H9 (cell line): ENCODE measurements at regions not wholly inside any gene's neighbourhood (a gene's known extent, or its start where the extent isn't known, plus 50 kb on each side); places are given as distances from the start of the nearest gene placed in this dataset.

Experiments
- DNase-seq: peaks from one replicate; pipeline ENCODE4 v3.0.0-alpha.2; 2017
- H2AFZ ChIP-seq: one replicate; pipeline ENCODE4 v1.6.1; 2013; ENCODE audit warnings: mild to moderate bottlenecking, low read length, control low read depth, moderate library complexity
- H2AK5ac ChIP-seq: 2 replicates; pipeline ENCODE4 v1.6.1; 2013; ENCODE audit warnings: low read length, control low read depth, mixed read lengths; ENCODE audit not compliant: insufficient read length
- H2BK120ac ChIP-seq: one replicate; pipeline ENCODE4 v1.6.1; 2013; ENCODE audit warnings: low read depth, mild to moderate bottlenecking, low read length, control low read depth, inconsistent platforms; ENCODE audit not compliant: poor library complexity, severe bottlenecking
- H2BK12ac ChIP-seq: 2 replicates; pipeline ENCODE4 v1.6.1; 2013; ENCODE audit warnings: low read length, control low read depth, mixed read lengths, low read depth; ENCODE audit not compliant: insufficient read length
- H2BK15ac ChIP-seq: 2 replicates; pipeline ENCODE4 v1.6.1; 2013; ENCODE audit warnings: low read depth, low read length, control low read depth
- H2BK20ac ChIP-seq: one replicate; pipeline ENCODE4 v1.6.1; 2013; ENCODE audit warnings: low read depth, mild to moderate bottlenecking, low read length, control low read depth, inconsistent platforms; ENCODE audit not compliant: poor library complexity, severe bottlenecking
- H2BK5ac ChIP-seq: 2 replicates; pipeline ENCODE4 v1.6.1; 2013; ENCODE audit warnings: low read length, control low read depth, mixed read lengths; ENCODE audit not compliant: insufficient read length
- H3K14ac ChIP-seq: 2 replicates; pipeline ENCODE4 v1.6.1; 2013; ENCODE audit warnings: low read length, control low read depth; ENCODE audit not compliant: insufficient read depth
- H3K18ac ChIP-seq: 2 replicates; pipeline ENCODE4 v1.6.1; 2013; ENCODE audit warnings: low read depth, mild to moderate bottlenecking, mixed read lengths, low read length, control low read depth; ENCODE audit not compliant: insufficient read length
- H3K23ac ChIP-seq: 2 replicates; pipeline ENCODE4 v1.6.1; 2013; ENCODE audit warnings: low read length, control low read depth, mixed read lengths, low read depth; ENCODE audit not compliant: insufficient read length
- H3K23me2 ChIP-seq: 2 replicates; pipeline ENCODE4 v1.6.1; 2013; ENCODE audit warnings: low read depth, mild to moderate bottlenecking, mixed read lengths, low read length, control low read depth; ENCODE audit not compliant: insufficient read length, poor library complexity, severe bottlenecking
- H3K27ac ChIP-seq: 2 replicates; pipeline ENCODE4 v1.5.1; 2013; ENCODE audit warnings: low read length, control low read depth, mixed read lengths, low read depth; ENCODE audit not compliant: insufficient read length
- H3K27me3 ChIP-seq: 2 replicates; pipeline ENCODE4 v1.6.1; 2013; ENCODE audit warnings: low read length, control low read depth, inconsistent platforms; ENCODE audit not compliant: insufficient read depth
- H3K4ac ChIP-seq: 2 replicates; pipeline ENCODE4 v1.6.1; 2013; ENCODE audit warnings: low read depth, mild to moderate bottlenecking, control low read depth, inconsistent platforms, low read length, moderate library complexity
- H3K4me1 ChIP-seq: 2 replicates; pipeline ENCODE4 v1.6.1; 2013; ENCODE audit warnings: low read length, control low read depth, inconsistent platforms; ENCODE audit not compliant: insufficient read depth
- H3K4me2 ChIP-seq: 2 replicates; pipeline ENCODE4 v1.6.1; 2013; ENCODE audit warnings: low read length, control low read depth, mixed read lengths; ENCODE audit not compliant: insufficient read length, insufficient read depth
- H3K56ac ChIP-seq: 2 replicates; pipeline ENCODE4 v1.6.1; 2013; ENCODE audit warnings: low read depth, mild to moderate bottlenecking, mixed read lengths, low read length, control low read depth; ENCODE audit not compliant: insufficient read length
- H3K79me1 ChIP-seq: 2 replicates; pipeline ENCODE4 v1.6.1; 2013; ENCODE audit warnings: low read depth, mild to moderate bottlenecking, moderate library complexity, low read length, control low read depth, inconsistent platforms; ENCODE audit not compliant: insufficient read depth, poor library complexity, severe bottlenecking
- H3K79me2 ChIP-seq: 2 replicates; pipeline ENCODE4 v1.6.1; 2013; ENCODE audit warnings: low read length, control low read depth, inconsistent platforms; ENCODE audit not compliant: insufficient read depth
- H3K9ac ChIP-seq: 2 replicates; pipeline ENCODE4 v1.6.1; 2013; ENCODE audit warnings: low read length, control low read depth, mixed read lengths; ENCODE audit not compliant: insufficient read length; ENCODE audit errors: extremely low read depth
- H3K9me3 ChIP-seq: one replicate; pipeline ENCODE4 v1.6.1; 2013; ENCODE audit warnings: low read depth, low read length, inconsistent platforms; ENCODE audit not compliant: control insufficient read depth
- H3T11ph ChIP-seq: one replicate; pipeline ENCODE4 v1.6.1; 2013; ENCODE audit warnings: mild to moderate bottlenecking, low read length, control low read depth, inconsistent platforms
- H4K20me1 ChIP-seq: one replicate; pipeline ENCODE4 v1.6.1; 2013; ENCODE audit not compliant: control insufficient read depth, insufficient read length, insufficient read depth
- H4K5ac ChIP-seq: 2 replicates; pipeline ENCODE4 v1.6.1; 2013; ENCODE audit warnings: low read depth, mild to moderate bottlenecking, mixed read lengths, low read length, control low read depth; ENCODE audit not compliant: insufficient read length
- H4K8ac ChIP-seq: replicated peaks from 2 replicates; pipeline ENCODE4 v1.6.1; 2013; ENCODE audit warnings: low read length, control low read depth, mixed read lengths, low read depth; ENCODE audit not compliant: insufficient read length
- H4K91ac ChIP-seq: 2 replicates; pipeline ENCODE4 v1.6.1; 2013; ENCODE audit warnings: low read depth, mild to moderate bottlenecking, moderate library complexity, mixed read lengths, low read length, control low read depth; ENCODE audit not compliant: insufficient read length
- H3K27ac Mint-ChIP-seq, 3 experiments: 2 replicates in 2 of 3; 3 replicates in 1 of 3; pipeline ENCODE4 v1.8.0; 2020 to 2021; ENCODE audit warnings: mixed read lengths in 3 of 3, mild to moderate bottlenecking in 1 of 3, moderate library complexity in 1 of 3
- H3K27me3 Mint-ChIP-seq: 2 replicates; pipeline ENCODE4 v1.8.0; 2021; ENCODE audit warnings: low read depth, mild to moderate bottlenecking, moderate library complexity, mixed read lengths
- H3K36me3 Mint-ChIP-seq, 3 experiments: 2 replicates in 2 of 3; 3 replicates in 1 of 3; pipeline ENCODE4 v1.8.0; 2020 to 2021; ENCODE audit warnings: low read depth in 3 of 3, mixed read lengths in 3 of 3; ENCODE audit not compliant: insufficient read depth in 1 of 3
- H3K4me1 Mint-ChIP-seq, 2 experiments: 2 replicates each; pipeline ENCODE4 v1.8.0; 2020; ENCODE audit warnings: mixed read lengths in 2 of 2
- H3K4me3 Mint-ChIP-seq, 2 experiments: 2 replicates in 1 of 2; 3 replicates in 1 of 2; pipeline ENCODE4 v1.8.0; 2020 to 2021; ENCODE audit warnings: mild to moderate bottlenecking in 2 of 2, mixed read lengths in 2 of 2, moderate library complexity in 1 of 2
- H3K9me3 Mint-ChIP-seq, 2 experiments: 2 replicates in 1 of 2; 3 replicates in 1 of 2; pipeline ENCODE4 v1.8.0; 2020; ENCODE audit warnings: mild to moderate bottlenecking in 2 of 2, mixed read lengths in 2 of 2, moderate library complexity in 1 of 2
- CTCF ChIP-seq: fragments of 200-600 bp; sonication (generic); conservative IDR thresholded peaks from 3 replicates; pipeline ENCODE4 v1.8.0; 2021; ENCODE audit warnings: antibody characterized with exemption, mild to moderate bottlenecking
- WGBS: extraction: QIAGEN DNeasy Blood & Tissue Kit; methylation state at CpG from one replicate; pipeline ENCODE4 v1.1.7; 2013; ENCODE audit warnings: missing lambda C conversion rate, low lambda C conversion rate, mixed read lengths; ENCODE audit not compliant: insufficient read length; ENCODE audit errors: extremely low coverage; 5-methylcytosine and 5-hydroxymethylcytosine counted together

- Histone ChIP-seq H4K91ac (no peak overlapping the region), H3K27ac (no peak overlapping the region), H2AFZ (no peak overlapping the region), H2BK120ac (no peak overlapping the region), H2BK20ac (no peak overlapping the region), H3K23ac (no peak overlapping the region), H4K5ac (no peak overlapping the region), H2BK15ac (no peak overlapping the region), H3K79me2 (no peaks in the 10 kb centered on the region), H3K27me3 (no peaks in the 10 kb centered on the region), H3T11ph (no peak overlapping the region), H2BK5ac (no peak overlapping the region), H3K4me1 (no peaks in the 10 kb centered on the region), H3K9ac (no peak overlapping the region), H3K79me1 (no peaks in the 10 kb centered on the region), H3K9me3 (no peaks in the 10 kb centered on the region), H2AK5ac (no peak overlapping the region), H4K20me1 (no peaks in the 10 kb centered on the region), H3K18ac (no peak overlapping the region), H3K23me2 (no peaks in the 10 kb centered on the region), H2BK12ac (no peak overlapping the region), H4K8ac (no peak overlapping the region), H3K4me2 (no peak overlapping the region), H3K56ac (no peak overlapping the region), H3K14ac (no peak overlapping the region), H3K4ac (no peak overlapping the region)
- Mint-ChIP-seq H3K27ac (no peak overlapping the region), H3K36me3 (no peaks in the 10 kb centered on the region), H3K9me3 (no peaks in the 10 kb centered on the region), H3K27me3 (no peaks in the 10 kb centered on the region), H3K4me3 (no peak overlapping the region), H3K4me1 (peaks cover 8 to 10% of the 10 kb centered on the region in 2 experiments)
- no peak for TF ChIP-seq CTCF
- no peak for DNase-seq
- WGBS: no CpG with 5 or more reads among the region's 1 CpG
These were observed 64.7 kb upstream of the SLC8A1 start for GRCh38 chr2:40516604-40517003.
